Daoy (cell line): ENCODE measurements at regions not wholly inside any gene's neighbourhood (a gene's known extent, or its start where the extent isn't known, plus 50 kb on each side); places are given as distances from the start of the nearest gene placed in this dataset.

Experiments used
- DNase-seq: peaks from one replicate; pipeline ENCODE4 v3.0.0-alpha.2; 2015; ENCODE audit warnings: low read depth

GRCh38 chr15:91801836-91802534 lies 51.5 kb upstream of the SLCO3A1 start:
- no peak for DNase-seq

- no peak for DNase-seq
Measured at GRCh38 chr15:91803260-91803659, 50.2 kb upstream of the SLCO3A1 start.
